ENCODE measurements at regions not wholly inside any gene's neighbourhood (a gene's known extent, or its start where the extent isn't known, plus 50 kb on each side); places are given as distances from the start of the nearest gene placed in this dataset.

DNA sequence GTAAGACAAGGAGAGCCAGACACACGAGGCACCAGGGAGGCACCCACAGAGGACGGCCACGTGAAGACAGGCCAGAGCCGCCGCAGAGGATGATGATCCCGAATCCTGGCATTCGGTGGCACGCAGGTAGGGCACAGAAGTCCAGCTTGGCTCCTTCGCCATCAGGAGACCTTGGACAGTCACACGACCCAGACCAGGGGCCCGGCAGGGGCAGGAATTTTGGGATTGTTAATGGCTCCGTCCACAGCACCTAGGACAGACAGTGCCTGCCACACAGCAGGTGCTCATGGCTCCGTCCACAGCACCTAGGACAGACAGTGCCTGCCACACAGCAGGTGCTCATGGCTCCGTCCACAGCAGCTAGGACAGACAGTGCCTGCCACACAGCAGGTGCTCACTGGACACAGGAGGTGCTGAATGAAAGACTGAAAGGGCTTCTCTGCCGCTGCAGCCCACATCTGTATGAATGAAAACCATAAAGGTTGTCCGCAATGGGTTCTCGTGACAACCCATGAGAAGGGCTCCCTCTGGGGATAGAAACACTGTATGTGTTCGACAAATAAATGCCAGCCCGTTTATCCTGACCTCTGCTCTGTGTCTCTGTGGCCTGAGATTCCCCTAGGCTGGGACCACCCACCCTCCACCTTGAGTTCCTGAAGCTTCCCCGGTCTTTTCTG lies 341.6 kb downstream of the CTTN start:
- H3K27me3 ChIP-seq (ENCODE audit: control insufficient read depth in 1 of 2, insufficient read depth in 2 of 2, low read length in 2 of 2) = no peaks in the 10 kb centered on the region
- H3K4me1 ChIP-seq (ENCODE audit: control insufficient read depth in 1 of 2, insufficient read depth in 2 of 2, low read length in 2 of 2) = peaks cover 0 to 5% of the 10 kb centered on the region in 2 donors
- no peaks in the 10 kb centered on the region for H3K36me3 ChIP-seq (ENCODE audit: control insufficient read depth in 1 of 2, insufficient read depth in 2 of 2, low read length in 2 of 2)
- no peak overlapping the region for H3K27ac ChIP-seq (ENCODE audit: low read depth, low read length)
- H3K4me3 ChIP-seq (ENCODE audit: low read depth in 1 of 2, low read length in 2 of 2) = no peak overlapping the region
- no peaks in the 10 kb centered on the region for H3K9me3 ChIP-seq (ENCODE audit: control insufficient read depth in 1 of 2, low read length in 2 of 2)
- H3K9ac ChIP-seq (ENCODE audit: low read depth in 1 of 2, low read length in 2 of 2) = no peak overlapping the region

DNA sequence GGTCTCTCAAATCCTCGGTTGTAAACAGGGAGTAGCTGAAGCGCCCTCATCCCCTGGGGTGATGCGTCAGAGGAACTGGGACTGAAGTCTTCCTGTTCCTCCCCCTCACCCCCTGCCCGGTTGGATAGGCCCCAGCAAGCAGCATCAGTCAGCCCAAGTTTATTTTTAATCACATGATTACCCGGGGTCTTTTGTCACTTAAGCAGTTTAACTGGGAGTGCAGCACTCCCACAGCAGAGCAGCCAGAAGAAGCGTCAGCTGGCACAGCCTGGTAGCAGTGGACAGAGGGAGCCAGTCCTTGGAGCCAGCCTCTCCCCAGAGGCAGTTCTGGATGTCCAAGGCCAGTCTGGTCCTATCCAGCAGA lies 342.1 kb downstream of the CTTN start:
- Histone ChIP-seq H3K4me3 (ENCODE audit: low read depth in 1 of 2, low read length in 2 of 2) (no peak overlapping the region), H3K36me3 (ENCODE audit: control insufficient read depth in 1 of 2, insufficient read depth in 2 of 2, low read length in 2 of 2) (no peaks in the 10 kb centered on the region), H3K9ac (ENCODE audit: low read depth in 1 of 2, low read length in 2 of 2) (no peak overlapping the region), H3K4me1 (ENCODE audit: control insufficient read depth in 1 of 2, insufficient read depth in 2 of 2, low read length in 2 of 2) (peaks cover 0 to 5% of the 10 kb centered on the region in 2 donors), H3K27me3 (ENCODE audit: control insufficient read depth in 1 of 2, insufficient read depth in 2 of 2, low read length in 2 of 2) (no peaks in the 10 kb centered on the region), H3K9me3 (ENCODE audit: control insufficient read depth in 1 of 2, low read length in 2 of 2) (no peaks in the 10 kb centered on the region), H3K27ac (ENCODE audit: low read depth, low read length) (no peak overlapping the region)

DNA sequence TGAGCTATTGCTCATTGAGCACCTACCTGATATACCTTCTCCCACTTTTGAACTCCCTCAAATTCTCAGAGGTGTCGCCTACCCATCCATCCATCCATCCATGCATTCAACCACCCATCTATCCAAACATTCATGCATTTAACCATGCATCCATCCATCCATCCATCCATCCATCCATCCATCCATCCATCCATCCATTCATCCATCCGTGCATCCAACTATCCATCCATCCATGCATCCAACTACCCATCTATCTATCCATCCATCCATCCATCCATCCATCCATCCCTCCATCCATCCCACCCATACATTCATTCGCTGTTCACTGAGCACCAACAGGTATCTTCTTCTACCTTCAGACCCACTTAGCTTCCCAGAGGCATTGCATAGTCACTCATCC lies 342.8 kb downstream of the CTTN start:
- Histone ChIP-seq H3K36me3 (ENCODE audit: control insufficient read depth in 1 of 2, insufficient read depth in 2 of 2, low read length in 2 of 2) (no peaks in the 10 kb centered on the region), H3K4me1 (ENCODE audit: control insufficient read depth in 1 of 2, insufficient read depth in 2 of 2, low read length in 2 of 2) (peaks cover 0 to 5% of the 10 kb centered on the region in 2 donors), H3K27me3 (ENCODE audit: control insufficient read depth in 1 of 2, insufficient read depth in 2 of 2, low read length in 2 of 2) (no peaks in the 10 kb centered on the region), H3K9me3 (ENCODE audit: control insufficient read depth in 1 of 2, low read length in 2 of 2) (no peaks in the 10 kb centered on the region), H3K4me3 (ENCODE audit: low read depth in 1 of 2, low read length in 2 of 2) (no peak overlapping the region), H3K27ac (ENCODE audit: low read depth, low read length) (no peak overlapping the region), H3K9ac (ENCODE audit: low read depth in 1 of 2, low read length in 2 of 2) (no peak overlapping the region)

GRCh38 chr11:70742553-70743291 lies 344.4 kb downstream of the CTTN start:
- peaks cover 0 to 5% of the 10 kb centered on the region in 2 donors for H3K4me1 ChIP-seq (ENCODE audit: control insufficient read depth in 1 of 2, insufficient read depth in 2 of 2, low read length in 2 of 2)
- no peak overlapping the region for H3K27ac ChIP-seq (ENCODE audit: low read depth, low read length)

DNA sequence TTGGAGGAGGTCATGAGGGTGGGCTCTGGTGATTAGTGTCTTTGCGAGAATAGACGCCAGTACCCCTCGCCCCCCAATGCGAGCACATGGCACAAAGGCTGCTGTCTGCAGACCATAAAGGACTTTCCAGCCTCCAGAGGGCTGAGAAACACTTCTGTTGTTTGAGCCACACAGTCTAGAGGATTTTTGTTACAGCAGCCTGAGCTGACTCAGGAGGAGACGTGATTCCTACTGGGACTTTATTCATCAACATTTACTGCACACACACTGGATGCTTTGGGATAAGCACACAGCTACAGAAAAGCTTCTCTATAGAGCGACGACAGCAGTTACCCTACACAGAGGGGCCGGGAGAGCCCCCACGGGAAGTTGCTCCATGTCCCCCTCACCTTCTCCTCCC lies 345.0 kb downstream of the CTTN start:
- H3K9ac ChIP-seq (ENCODE audit: low read depth in 1 of 2, low read length in 2 of 2) = no peak overlapping the region
- H3K4me3 ChIP-seq (ENCODE audit: low read depth in 1 of 2, low read length in 2 of 2) = no peak overlapping the region
- peaks cover 0 to 5% of the 10 kb centered on the region in 2 donors for H3K4me1 ChIP-seq (ENCODE audit: control insufficient read depth in 1 of 2, insufficient read depth in 2 of 2, low read length in 2 of 2)
- no peaks in the 10 kb centered on the region for H3K36me3 ChIP-seq (ENCODE audit: control insufficient read depth in 1 of 2, insufficient read depth in 2 of 2, low read length in 2 of 2)
- no peak overlapping the region for H3K27ac ChIP-seq (ENCODE audit: low read depth, low read length)
- no peaks in the 10 kb centered on the region for H3K9me3 ChIP-seq (ENCODE audit: control insufficient read depth in 1 of 2, low read length in 2 of 2)
- no peaks in the 10 kb centered on the region for H3K27me3 ChIP-seq (ENCODE audit: control insufficient read depth in 1 of 2, insufficient read depth in 2 of 2, low read length in 2 of 2)

More at GRCh38 chr11:70742553-70743291, 344.4 kb downstream of the CTTN start:
- Histone ChIP-seq H3K36me3 (ENCODE audit: control insufficient read depth in 1 of 2, insufficient read depth in 2 of 2, low read length in 2 of 2) (no peaks in the 10 kb centered on the region), H3K4me3 (ENCODE audit: low read depth in 1 of 2, low read length in 2 of 2) (no peak overlapping the region), H3K27me3 (ENCODE audit: control insufficient read depth in 1 of 2, insufficient read depth in 2 of 2, low read length in 2 of 2) (no peaks in the 10 kb centered on the region), H3K9ac (ENCODE audit: low read depth in 1 of 2, low read length in 2 of 2) (no peak overlapping the region), H3K9me3 (ENCODE audit: control insufficient read depth in 1 of 2, low read length in 2 of 2) (no peaks in the 10 kb centered on the region)

DNA sequence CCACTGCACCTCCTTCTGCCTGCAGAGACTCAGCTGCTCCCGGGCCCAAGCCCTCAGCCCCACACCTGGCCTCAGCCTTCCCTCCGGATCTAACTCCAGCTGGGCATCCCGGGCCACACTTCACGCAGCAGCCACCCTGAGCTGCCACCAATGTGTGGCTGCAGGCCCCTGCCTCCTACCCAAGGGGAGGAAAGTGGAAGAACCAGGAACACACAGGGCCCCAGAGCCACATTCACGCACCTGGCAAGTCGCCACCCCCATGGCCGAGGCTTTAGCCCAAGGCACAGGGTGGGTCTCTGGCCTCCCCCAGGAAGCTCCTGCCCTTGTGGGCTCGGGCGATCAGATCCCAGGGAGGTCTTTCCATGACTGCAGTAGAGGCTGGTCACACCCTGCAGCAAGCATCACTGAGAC lies 345.6 kb downstream of the CTTN start:
- Histone ChIP-seq H3K36me3 (ENCODE audit: control insufficient read depth in 1 of 2, insufficient read depth in 2 of 2, low read length in 2 of 2) (no peaks in the 10 kb centered on the region), H3K4me1 (ENCODE audit: control insufficient read depth in 1 of 2, insufficient read depth in 2 of 2, low read length in 2 of 2) (peaks cover 0 to 5% of the 10 kb centered on the region in 2 donors), H3K27ac (ENCODE audit: low read depth, low read length) (no peak overlapping the region), H3K4me3 (ENCODE audit: low read depth in 1 of 2, low read length in 2 of 2) (no peak overlapping the region), H3K9ac (ENCODE audit: low read depth in 1 of 2, low read length in 2 of 2) (no peak overlapping the region), H3K27me3 (ENCODE audit: control insufficient read depth in 1 of 2, insufficient read depth in 2 of 2, low read length in 2 of 2) (no peaks in the 10 kb centered on the region), H3K9me3 (ENCODE audit: control insufficient read depth in 1 of 2, low read length in 2 of 2) (no peaks in the 10 kb centered on the region)

GRCh38 chr11:70744396-70745185 lies 346.3 kb downstream of the CTTN start:
- Histone ChIP-seq H3K4me1 (ENCODE audit: control insufficient read depth in 1 of 2, insufficient read depth in 2 of 2, low read length in 2 of 2) (peaks cover 0 to 5% of the 10 kb centered on the region in 2 donors), H3K9ac (ENCODE audit: low read depth in 1 of 2, low read length in 2 of 2) (no peak overlapping the region), H3K27me3 (ENCODE audit: control insufficient read depth in 1 of 2, insufficient read depth in 2 of 2, low read length in 2 of 2) (no peaks in the 10 kb centered on the region), H3K36me3 (ENCODE audit: control insufficient read depth in 1 of 2, insufficient read depth in 2 of 2, low read length in 2 of 2) (no peaks in the 10 kb centered on the region), H3K4me3 (ENCODE audit: low read depth in 1 of 2, low read length in 2 of 2) (no peak overlapping the region), H3K9me3 (ENCODE audit: control insufficient read depth in 1 of 2, low read length in 2 of 2) (no peaks in the 10 kb centered on the region), H3K27ac (ENCODE audit: low read depth, low read length) (no peak overlapping the region)

DNA sequence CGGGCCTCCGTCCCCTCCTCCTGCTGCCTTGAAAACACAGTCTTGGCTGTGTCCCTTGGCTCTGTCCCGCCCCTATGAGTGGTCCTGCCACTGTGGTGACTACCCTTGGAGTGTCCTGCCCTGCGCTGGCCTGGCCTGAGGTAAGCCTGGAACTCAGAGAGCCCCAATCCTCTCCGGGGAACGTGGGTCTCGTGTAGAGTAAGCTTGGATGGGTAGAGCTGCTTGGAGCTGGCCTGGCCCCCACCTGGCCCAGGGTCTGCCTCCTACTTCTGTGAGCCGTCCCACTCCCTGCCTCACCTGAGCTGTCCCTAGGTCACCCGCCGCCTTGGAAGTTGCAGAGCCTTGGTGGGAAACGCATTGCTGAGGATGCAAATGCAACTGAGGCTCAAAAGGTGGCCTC lies 347.1 kb downstream of the CTTN start:
- Histone ChIP-seq H3K4me1 (ENCODE audit: control insufficient read depth in 1 of 2, insufficient read depth in 2 of 2, low read length in 2 of 2) (peaks cover 0 to 5% of the 10 kb centered on the region in 2 donors), H3K9me3 (ENCODE audit: control insufficient read depth in 1 of 2, low read length in 2 of 2) (peaks cover 4 to 7% of the 10 kb centered on the region in 2 donors), H3K4me3 (ENCODE audit: low read depth in 1 of 2, low read length in 2 of 2) (no peak overlapping the region), H3K27me3 (ENCODE audit: control insufficient read depth in 1 of 2, insufficient read depth in 2 of 2, low read length in 2 of 2) (no peaks in the 10 kb centered on the region), H3K9ac (ENCODE audit: low read depth in 1 of 2, low read length in 2 of 2) (no peak overlapping the region), H3K36me3 (ENCODE audit: control insufficient read depth in 1 of 2, insufficient read depth in 2 of 2, low read length in 2 of 2) (no peaks in the 10 kb centered on the region), H3K27ac (ENCODE audit: low read depth, low read length) (no peak overlapping the region)

DNA sequence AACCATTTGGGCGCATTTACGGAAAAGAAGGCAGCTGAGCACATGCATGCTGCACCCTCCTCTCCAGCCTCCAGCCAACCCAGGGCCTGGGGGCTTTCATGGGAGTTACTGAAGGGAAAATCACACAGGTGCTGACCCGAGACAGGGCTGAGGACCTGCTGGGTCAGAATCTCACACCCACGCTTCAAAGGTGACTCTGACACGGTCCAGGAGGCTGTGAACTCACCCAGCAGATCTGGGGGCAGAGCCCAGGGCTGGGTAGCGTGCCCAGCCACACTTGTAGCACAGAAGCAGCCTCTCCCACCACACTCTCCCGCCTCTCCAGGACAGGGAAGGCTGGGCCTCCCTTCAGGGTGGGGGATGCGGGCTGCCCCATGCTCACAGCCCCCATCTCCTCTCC lies 347.6 kb downstream of the CTTN start:
- Histone ChIP-seq H3K9me3 (ENCODE audit: control insufficient read depth in 1 of 2, low read length in 2 of 2) (peaks cover 8 to 12% of the 10 kb centered on the region in 2 donors), H3K36me3 (ENCODE audit: control insufficient read depth in 1 of 2, insufficient read depth in 2 of 2, low read length in 2 of 2) (no peaks in the 10 kb centered on the region), H3K4me3 (ENCODE audit: low read depth in 1 of 2, low read length in 2 of 2) (no peak overlapping the region), H3K9ac (ENCODE audit: low read depth in 1 of 2, low read length in 2 of 2) (no peak overlapping the region), H3K27me3 (ENCODE audit: control insufficient read depth in 1 of 2, insufficient read depth in 2 of 2, low read length in 2 of 2) (no peaks in the 10 kb centered on the region), H3K4me1 (ENCODE audit: control insufficient read depth in 1 of 2, insufficient read depth in 2 of 2, low read length in 2 of 2) (peaks cover 0 to 5% of the 10 kb centered on the region in 2 donors), H3K27ac (ENCODE audit: low read depth, low read length) (no peak overlapping the region)

GRCh38 chr11:70746351-70746750 lies 348.0 kb downstream of the CTTN start:
- Histone ChIP-seq H3K9ac (ENCODE audit: low read depth in 1 of 2, low read length in 2 of 2) (no peak overlapping the region), H3K9me3 (ENCODE audit: control insufficient read depth in 1 of 2, low read length in 2 of 2) (peaks cover 13 to 16% of the 10 kb centered on the region in 2 donors), H3K4me1 (ENCODE audit: control insufficient read depth in 1 of 2, insufficient read depth in 2 of 2, low read length in 2 of 2) (peaks cover 0 to 5% of the 10 kb centered on the region in 2 donors), H3K4me3 (ENCODE audit: low read depth in 1 of 2, low read length in 2 of 2) (no peak overlapping the region), H3K36me3 (ENCODE audit: control insufficient read depth in 1 of 2, insufficient read depth in 2 of 2, low read length in 2 of 2) (no peaks in the 10 kb centered on the region), H3K27me3 (ENCODE audit: control insufficient read depth in 1 of 2, insufficient read depth in 2 of 2, low read length in 2 of 2) (no peaks in the 10 kb centered on the region), H3K27ac (ENCODE audit: low read depth, low read length) (no peak overlapping the region)

Measured in duodenal mucosa (tissue), 2 donors.